Sigmoid colon (tissue), 6 donors: ENCODE measurements at regions not wholly inside any gene's neighbourhood (a gene's known extent, or its start where the extent isn't known, plus 50 kb on each side); places are given as distances from the start of the nearest gene placed in this dataset.

ENCODE experiments used
- DNase-seq: peaks from one replicate; pipeline ENCODE4 v3.0.0-alpha.2; 2019
- H3K27ac ChIP-seq, 4 donors: fragments of 200-600 bp; sonication (generic); one replicate each; pipeline ENCODE4 v1.5.1; 2016 to 2019; ENCODE audit warnings: mild to moderate bottlenecking in 1 of 4
- H3K27me3 ChIP-seq, 3 donors: fragments of 200-600 bp; sonication (generic); one replicate each; pipeline ENCODE4 v1.5.1; 2019; ENCODE audit warnings: mild to moderate bottlenecking in 1 of 3
- H3K36me3 ChIP-seq, 4 donors: fragments of 200-600 bp; sonication (generic); one replicate each; pipeline ENCODE4 v1.5.1; 2016 to 2019
- H3K4me1 ChIP-seq, 4 donors: fragments of 200-600 bp; sonication (generic); one replicate each; pipeline ENCODE4 v1.5.1; 2017 to 2019
- H3K4me3 ChIP-seq, 4 donors: fragments of 200-600 bp; sonication (generic); one replicate each; pipeline ENCODE4 v1.5.1; 2017 to 2019; ENCODE audit warnings: mild to moderate bottlenecking in 2 of 4, moderate library complexity in 1 of 4
- H3K9me3 ChIP-seq, 4 donors: fragments of 200-600 bp in 3 of 4; sonication (generic) in 3 of 4; one replicate each; pipeline versions ENCODE4 v1.5.1 to v1.6.1; 2013 to 2019
- EP300 ChIP-seq, 4 donors: sonication (generic); formaldehyde crosslinking; IDR thresholded peaks; one replicate each; pipeline ENCODE4 v1.6.1; 2017; ENCODE audit warnings: antibody characterized with exemption in 4 of 4
- POLR2A ChIP-seq, 2 donors: fragments of 450-650 bp; IDR thresholded peaks; one replicate each; pipeline ENCODE4 v1.6.1; 2016; ENCODE audit warnings: antibody characterized with exemption in 2 of 2, mild to moderate bottlenecking in 2 of 2, moderate library complexity in 2 of 2
- POLR2AphosphoS5 ChIP-seq, 4 donors: sonication (generic); formaldehyde crosslinking; IDR thresholded peaks; one replicate each; pipeline ENCODE4 v1.6.1; 2017; ENCODE audit warnings: antibody characterized with exemption in 4 of 4
- WGBS, 2 donors: extraction: QIAGEN DNeasy Blood & Tissue Kit; methylation state at CpG; one replicate each; pipeline ENCODE4 v1.1.7; 2013; 5-methylcytosine and 5-hydroxymethylcytosine counted together
- intact Hi-C: fragments of 100-400 bp; cut with DNase I; formaldehyde crosslinking; loops from one replicate; pipeline ENCODE4 v1.15.1; 2023
- TF ChIP-seq, protein P1 (sequence below), 4 experiments: fragments of 450-650 bp in 3 of 4; fragments of 200-600 bp in 1 of 4; IDR thresholded peaks; one replicate each; pipeline ENCODE4 v1.5.1; 2016 to 2019; ENCODE audit warnings: antibody characterized with exemption in 4 of 4, mild to moderate bottlenecking in 3 of 4, moderate library complexity in 2 of 4
- donor health status: healthy with polysubstance abuse.
- donor health status: healthy.

- Histone ChIP-seq H3K9me3 (no peaks in the 10 kb centered on the region), H3K27me3 (no peaks in the 10 kb centered on the region), H3K36me3 (no peaks in the 10 kb centered on the region), H3K4me1 (peaks cover 0 to 30% (median 22%) of the 10 kb centered on the region in 4 donors), H3K27ac (peak overlapping the region in 3 of 4 donors; percentile 67 to 77 (median 69)), H3K4me3 (no peak overlapping the region)
- DNase-seq, result peak; percentile 60
- TF ChIP-seq POLR2AphosphoS5 (IDR thresholded peaks at IDR 0.05), result no peak
- TF ChIP-seq, protein P1, sequence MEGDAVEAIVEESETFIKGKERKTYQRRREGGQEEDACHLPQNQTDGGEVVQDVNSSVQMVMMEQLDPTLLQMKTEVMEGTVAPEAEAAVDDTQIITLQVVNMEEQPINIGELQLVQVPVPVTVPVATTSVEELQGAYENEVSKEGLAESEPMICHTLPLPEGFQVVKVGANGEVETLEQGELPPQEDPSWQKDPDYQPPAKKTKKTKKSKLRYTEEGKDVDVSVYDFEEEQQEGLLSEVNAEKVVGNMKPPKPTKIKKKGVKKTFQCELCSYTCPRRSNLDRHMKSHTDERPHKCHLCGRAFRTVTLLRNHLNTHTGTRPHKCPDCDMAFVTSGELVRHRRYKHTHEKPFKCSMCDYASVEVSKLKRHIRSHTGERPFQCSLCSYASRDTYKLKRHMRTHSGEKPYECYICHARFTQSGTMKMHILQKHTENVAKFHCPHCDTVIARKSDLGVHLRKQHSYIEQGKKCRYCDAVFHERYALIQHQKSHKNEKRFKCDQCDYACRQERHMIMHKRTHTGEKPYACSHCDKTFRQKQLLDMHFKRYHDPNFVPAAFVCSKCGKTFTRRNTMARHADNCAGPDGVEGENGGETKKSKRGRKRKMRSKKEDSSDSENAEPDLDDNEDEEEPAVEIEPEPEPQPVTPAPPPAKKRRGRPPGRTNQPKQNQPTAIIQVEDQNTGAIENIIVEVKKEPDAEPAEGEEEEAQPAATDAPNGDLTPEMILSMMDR (IDR thresholded peaks at IDR 0.05), result no peak
- TF ChIP-seq EP300 (IDR thresholded peaks at IDR 0.05), result no peak
- no peak for TF ChIP-seq POLR2A (IDR thresholded peaks at IDR 0.05)
- 30 to 67% methylated on average over 9 of the region's 9 CpGs for WGBS, 2 donors
- intact Hi-C loops, result no loop called here
Observed at GRCh38 chr14:104284107-104284592, 145.8 kb downstream of the KIF26A start.

GRCh38 chr14:104284636-104285507, 146.5 kb downstream of the KIF26A start:
- DNase-seq, result peak; percentile 56
- Histone ChIP-seq H3K4me3 (no peak overlapping the region), H3K36me3 (no peaks in the 10 kb centered on the region), H3K27ac (peak overlapping the region in 2 of 4 donors; percentile 67 to 77), H3K27me3 (no peaks in the 10 kb centered on the region), H3K9me3 (no peaks in the 10 kb centered on the region), H3K4me1 (peaks cover 0 to 25% (median 18%) of the 10 kb centered on the region in 4 donors)
- no peak for TF ChIP-seq POLR2A (IDR thresholded peaks at IDR 0.05)
- TF ChIP-seq, protein P1 (IDR thresholded peaks at IDR 0.05), result no peak
- TF ChIP-seq POLR2AphosphoS5 (IDR thresholded peaks at IDR 0.05), result no peak
- TF ChIP-seq EP300 (IDR thresholded peaks at IDR 0.05), result no peak
- intact Hi-C loops, result no loop called here
- 80 to 82% methylated on average over 29 of the region's 29 CpGs for WGBS, 2 donors

DNA sequence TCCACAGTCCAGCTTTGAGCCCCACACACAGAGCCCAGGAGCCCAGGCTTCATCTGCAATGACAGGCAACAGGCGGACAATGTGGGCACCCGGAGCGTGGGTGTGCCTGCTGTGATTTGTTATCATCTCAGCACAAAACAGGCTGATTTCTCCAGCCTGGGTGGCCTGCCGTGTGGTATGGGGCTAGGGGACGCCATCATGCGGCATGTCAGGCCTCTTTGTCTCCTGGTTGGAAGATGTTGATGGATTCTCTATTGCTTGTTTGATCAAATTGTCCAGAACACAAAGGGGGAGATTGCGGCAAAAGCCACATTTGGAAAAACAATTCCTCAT, 147.1 kb downstream of the KIF26A start:
- 71 to 80% methylated on average over 7 of the region's 7 CpGs for WGBS, 2 donors
- Histone ChIP-seq H3K4me3 (no peak overlapping the region), H3K27ac (no peak overlapping the region), H3K27me3 (no peaks in the 10 kb centered on the region), H3K4me1 (peaks cover 0 to 25% (median 18%) of the 10 kb centered on the region in 4 donors), H3K9me3 (no peaks in the 10 kb centered on the region), H3K36me3 (no peaks in the 10 kb centered on the region)
- peak; percentile 44 for DNase-seq
- TF ChIP-seq EP300 (IDR thresholded peaks at IDR 0.05), result no peak
- intact Hi-C loops, result no loop called here

GRCh38 chr14:104286086-104286485, 147.7 kb downstream of the KIF26A start:
- no peak for DNase-seq
- intact Hi-C loops, result no loop called here
- Histone ChIP-seq H3K9me3 (no peaks in the 10 kb centered on the region), H3K27me3 (no peaks in the 10 kb centered on the region), H3K27ac (no peak overlapping the region), H3K36me3 (no peaks in the 10 kb centered on the region), H3K4me1 (peaks cover 0 to 25% (median 18%) of the 10 kb centered on the region in 4 donors), H3K4me3 (no peak overlapping the region)
- TF ChIP-seq POLR2AphosphoS5 (IDR thresholded peaks at IDR 0.05) (no peak), EP300 (IDR thresholded peaks at IDR 0.05) (no peak), POLR2A (IDR thresholded peaks at IDR 0.05) (no peak)
- TF ChIP-seq, protein P1 (IDR thresholded peaks at IDR 0.05), result no peak
- 84 to 87% methylated on average over 11 of the region's 11 CpGs for WGBS, 2 donors

GRCh38 chr14:104286496-104286895, 148.1 kb downstream of the KIF26A start:
- no peak for DNase-seq
- no peak for TF ChIP-seq EP300 (IDR thresholded peaks at IDR 0.05)
- TF ChIP-seq, protein P1 (IDR thresholded peaks at IDR 0.05), result no peak
- TF ChIP-seq POLR2A (IDR thresholded peaks at IDR 0.05), result no peak
- TF ChIP-seq POLR2AphosphoS5 (IDR thresholded peaks at IDR 0.05), result no peak
- Histone ChIP-seq H3K4me1 (peaks cover 0 to 25% (median 18%) of the 10 kb centered on the region in 4 donors), H3K36me3 (no peaks in the 10 kb centered on the region), H3K27me3 (no peaks in the 10 kb centered on the region), H3K9me3 (no peaks in the 10 kb centered on the region), H3K4me3 (no peak overlapping the region), H3K27ac (no peak overlapping the region)
- 81 to 87% methylated on average over 7 of the region's 7 CpGs for WGBS, 2 donors
- intact Hi-C loops, result no loop called here
